GM04503 (cell line): ENCODE measurements at regions not wholly inside any gene's neighbourhood (a gene's known extent, or its start where the extent isn't known, plus 50 kb on each side); places are given as distances from the start of the nearest gene placed in this dataset.

ENCODE experiments used
- DNase-seq: peaks from one replicate; pipeline ENCODE4 v3.0.0-alpha.2; 2012; ENCODE audit warnings: low read depth

DNA sequence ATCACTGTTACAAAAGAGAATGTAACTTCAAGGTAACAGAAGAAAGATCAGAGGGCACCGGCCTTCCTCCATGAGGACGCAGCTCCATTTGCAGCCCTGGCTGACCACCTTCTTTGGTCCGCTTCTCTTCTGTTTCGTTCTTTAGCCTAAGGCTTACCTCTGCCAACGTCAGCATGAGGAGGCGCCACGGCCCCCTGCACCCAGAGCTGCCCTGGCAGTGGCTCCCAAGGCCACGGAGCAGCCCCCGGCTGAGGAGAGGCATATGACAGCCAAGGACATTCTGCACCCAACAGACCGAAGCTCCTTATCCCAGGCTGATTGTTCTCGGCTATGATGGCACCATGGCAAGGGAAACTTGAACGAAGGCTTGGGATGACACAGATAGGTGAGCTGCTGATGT lies 250.3 kb downstream of the TOMM20 start:
- DNase-seq = no peak

DNA sequence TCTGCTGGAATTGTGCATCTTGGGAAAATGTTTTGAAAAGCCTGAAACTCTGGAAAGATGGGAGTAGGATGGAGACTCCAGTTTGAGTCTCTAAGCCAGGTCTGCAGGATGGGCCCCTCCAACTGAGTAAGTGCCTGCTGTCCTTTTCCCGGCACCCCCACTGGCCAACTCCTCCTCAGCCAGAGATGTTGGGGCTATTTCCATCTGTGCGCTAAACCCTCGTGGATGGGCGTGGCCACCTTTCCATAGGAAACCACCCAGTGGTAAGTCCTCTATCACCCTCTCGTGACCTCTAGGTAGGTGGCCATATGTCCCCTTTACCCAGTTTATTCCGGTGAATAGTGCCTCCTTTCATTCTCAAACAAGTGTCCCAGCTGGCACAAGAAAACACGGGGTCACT lies 250.9 kb downstream of the TOMM20 start:
- no peak for DNase-seq

DNA sequence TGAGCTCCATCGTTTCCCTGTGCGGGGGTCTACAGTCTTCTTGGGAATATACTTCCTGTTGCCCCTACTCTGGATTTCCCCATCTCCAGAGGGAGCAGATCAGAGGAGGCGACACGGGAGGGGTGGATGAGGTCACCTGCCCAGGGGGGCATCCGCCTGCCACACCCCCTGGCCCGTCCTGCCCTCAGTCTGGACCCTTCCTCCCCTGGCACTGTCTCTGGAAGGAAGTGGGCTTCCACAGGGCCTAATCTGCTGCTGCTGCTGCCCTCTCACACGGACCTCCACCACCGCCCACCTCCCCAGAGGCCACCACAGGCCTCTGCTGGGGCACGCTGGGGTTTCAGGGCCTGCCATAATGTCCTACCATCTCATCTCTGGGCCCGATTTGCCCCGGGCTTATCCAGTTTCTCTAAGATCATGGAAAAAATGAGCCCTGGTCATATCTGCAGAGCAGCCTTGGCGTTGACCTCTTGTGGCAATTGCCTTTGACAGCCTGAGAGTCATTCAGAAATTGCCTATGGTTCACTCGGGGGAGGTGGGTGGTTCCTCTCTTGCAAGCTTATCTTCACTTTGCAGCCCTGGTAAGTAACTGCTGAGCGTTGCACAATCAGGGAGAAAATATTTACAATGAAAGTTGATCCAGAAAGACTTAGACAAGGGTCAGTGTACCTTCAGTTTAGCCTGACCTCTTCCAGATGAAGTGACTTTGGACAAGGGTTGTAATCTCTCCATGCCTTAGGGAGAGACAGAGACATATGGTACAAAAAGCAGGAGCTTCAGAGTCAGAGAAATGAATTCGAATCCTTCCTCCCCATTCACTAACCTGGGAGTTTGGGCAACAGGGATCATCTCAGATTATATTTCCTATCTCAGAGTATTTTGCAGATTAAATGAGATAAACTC lies 252.4 kb downstream of the TOMM20 start:
- DNase-seq = no peak

DNA sequence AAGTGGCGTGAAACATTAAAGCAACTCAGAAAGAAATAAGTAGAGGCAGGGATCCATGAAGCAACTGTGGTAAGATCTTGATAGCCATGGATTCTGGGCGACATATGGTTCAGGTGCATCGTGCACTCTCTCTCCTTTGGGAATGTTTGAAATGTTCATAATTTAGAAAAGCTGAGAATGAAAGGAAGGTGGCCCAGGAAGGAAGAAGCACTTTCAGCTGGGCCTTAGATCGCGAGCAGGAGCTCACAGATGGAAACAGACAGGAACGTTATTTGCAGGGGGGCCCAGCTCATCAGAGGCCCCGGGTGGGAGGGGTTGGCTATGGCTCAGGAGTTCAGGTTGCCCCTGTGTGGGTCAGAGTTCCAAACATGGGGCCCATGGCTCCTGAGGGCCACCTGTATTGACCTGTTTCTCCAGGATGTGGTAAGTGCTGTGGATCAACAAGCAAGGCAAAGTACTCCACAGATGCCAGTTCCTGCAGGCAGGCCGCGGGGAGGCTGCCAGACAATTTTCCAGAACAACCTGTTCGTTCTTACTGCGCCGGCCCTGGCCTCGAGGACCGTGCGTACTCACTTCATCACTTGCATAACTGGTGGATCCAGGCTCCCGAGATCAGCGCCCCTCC lies 253.2 kb downstream of the TOMM20 start:
- no peak for DNase-seq

GRCh38 chr1:234874291-234875288 lies 254.0 kb downstream of the TOMM20 start:
- no peak for DNase-seq

DNA sequence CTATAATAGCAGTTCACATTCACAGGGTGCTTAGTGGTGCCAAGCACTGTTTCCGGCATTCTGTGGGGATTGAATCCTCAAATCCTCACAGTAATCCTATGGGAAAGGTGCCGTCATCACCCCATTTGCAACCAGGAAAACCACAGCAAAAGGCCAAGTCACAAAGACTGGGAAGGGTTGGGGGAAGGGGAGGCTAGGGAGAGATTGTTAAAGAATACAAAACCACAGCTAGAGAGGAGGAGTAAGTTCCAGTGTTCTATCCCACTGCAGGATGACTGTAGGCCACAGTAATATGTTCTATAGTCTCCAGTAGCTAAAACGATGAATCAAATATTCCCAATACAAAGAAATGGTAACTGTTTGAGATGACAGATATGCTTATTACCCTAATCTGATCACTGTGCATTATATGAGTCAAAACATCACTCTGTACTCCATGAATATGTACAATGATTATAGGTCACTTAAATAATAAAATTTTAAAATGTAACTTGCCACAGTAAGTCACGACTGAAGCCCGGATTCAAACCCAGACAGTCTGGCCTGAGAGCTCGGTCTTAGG lies 256.8 kb downstream of the TOMM20 start:
- no peak for DNase-seq

DNA sequence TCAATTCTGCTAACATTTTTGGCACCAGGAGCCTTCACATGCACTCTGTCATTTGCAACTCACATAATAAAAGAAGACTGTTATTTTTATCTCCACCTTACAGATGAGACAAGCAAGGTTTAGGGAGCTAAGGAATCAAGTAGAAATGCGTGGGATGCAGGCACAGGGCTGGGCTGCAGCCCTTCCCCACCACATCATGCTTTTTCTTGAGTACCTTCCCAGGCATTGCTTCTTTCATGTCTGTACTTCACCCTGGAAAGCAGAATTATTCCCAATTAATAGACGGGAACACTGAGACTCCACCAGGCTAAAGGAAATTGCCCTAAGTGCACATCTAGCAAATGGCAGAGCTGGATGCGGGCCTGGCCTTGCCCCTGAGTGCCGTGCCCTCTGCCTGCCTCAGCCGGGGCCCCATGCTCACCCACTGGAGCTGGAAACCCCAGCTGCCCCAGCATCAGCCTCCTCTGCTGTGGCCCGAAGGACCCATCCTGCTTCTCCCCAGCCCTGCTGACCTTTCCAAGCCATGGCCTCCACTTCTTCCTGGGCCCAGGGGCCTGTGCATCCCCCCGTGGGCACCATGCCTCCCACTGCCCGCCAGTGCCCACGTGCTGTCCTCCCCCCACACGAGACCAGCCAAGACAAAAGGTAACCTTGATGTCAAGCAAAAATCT lies 257.5 kb downstream of the TOMM20 start:
- no peak for DNase-seq

DNA sequence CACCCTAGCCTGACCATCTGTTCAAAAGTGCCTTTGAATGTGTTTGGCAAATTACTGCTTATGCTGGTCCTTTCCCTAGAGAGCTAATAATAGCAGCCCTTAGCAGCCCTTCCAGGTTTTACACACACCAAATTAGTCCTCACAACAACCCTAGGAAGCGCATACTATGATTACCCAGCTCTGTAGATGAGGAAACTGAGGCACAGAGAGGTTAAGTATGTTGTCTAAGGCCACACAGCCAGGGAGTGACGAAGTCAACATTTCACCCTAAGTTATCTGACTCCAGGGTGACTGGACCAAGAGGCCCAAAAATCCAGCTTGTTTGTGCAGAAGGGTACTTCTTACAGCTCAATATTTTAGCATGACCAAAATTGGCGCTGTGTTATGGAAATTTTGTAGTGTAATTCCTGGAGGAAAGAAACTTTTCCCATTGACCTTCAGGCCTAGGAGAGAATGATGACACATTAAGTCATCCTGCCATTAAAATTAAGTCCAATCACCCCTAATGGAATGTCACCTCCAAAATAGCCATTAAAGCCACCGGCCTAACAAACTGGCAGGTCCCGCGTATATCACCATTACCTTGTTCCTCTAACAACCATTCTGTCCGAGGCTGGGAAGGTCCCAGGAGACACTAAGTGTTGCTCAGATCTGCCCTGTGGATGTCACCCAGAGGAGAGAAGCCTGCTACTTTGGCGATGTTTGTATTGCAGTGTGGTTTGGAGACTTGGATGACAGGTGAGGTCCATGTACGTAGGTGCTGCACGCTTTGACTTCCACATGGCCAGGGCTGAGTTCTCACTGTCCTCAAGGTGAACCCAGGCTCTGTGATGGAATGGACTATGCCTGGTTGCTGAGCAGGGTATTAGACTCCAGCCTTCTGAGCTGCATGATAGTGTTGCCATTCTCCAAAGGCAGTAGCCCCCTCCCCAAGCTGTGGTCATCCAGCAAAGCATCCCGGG lies 258.3 kb downstream of the TOMM20 start:
- DNase-seq = no peak

GRCh38 chr1:234869182-234870019 lies 259.2 kb downstream of the TOMM20 start:
- DNase-seq = no peak

- DNase-seq = no peak
Observed at GRCh38 chr1:234868296-234869147, 258.5 kb upstream of the IRF2BP2 start.

DNA sequence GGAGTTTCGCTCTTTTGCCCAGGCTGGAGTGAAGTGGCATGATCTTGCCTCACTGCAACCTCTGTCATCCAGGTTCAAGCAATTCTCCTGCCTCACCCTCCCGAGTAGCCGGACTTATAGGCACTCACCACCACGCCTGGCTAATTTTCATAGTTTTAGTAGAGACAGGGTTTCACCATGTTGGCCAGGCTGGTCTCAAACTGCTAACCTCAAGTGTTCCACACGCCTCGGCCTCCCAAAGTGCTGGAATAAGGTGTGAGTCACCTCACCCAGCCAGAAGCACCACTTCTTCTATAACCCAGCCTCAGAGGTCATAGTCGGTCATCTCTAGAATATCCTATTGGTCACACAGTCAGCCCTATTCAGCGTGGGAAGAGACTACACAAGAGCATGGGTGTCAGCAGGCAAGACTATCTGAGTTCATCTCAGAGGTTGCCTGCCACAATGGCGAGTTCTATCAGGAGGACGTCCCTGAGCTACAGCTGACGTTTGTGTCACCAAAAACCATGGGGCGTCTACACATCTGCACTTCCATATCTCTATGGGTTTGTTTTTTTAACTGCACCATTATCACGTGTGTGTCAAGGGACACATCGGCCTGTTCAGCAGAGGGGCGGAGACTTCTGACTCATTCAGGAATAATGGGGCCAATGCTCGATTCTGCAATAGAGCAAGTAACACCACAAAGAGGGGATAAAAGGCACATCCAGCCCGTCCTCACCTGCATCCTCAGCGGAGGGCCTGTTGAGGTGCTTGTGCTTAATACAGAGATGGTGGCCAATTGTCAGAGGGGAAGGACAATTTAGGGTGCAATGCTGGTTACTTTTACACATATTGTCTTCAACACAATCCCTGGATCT lies 256.3 kb upstream of the IRF2BP2 start:
- DNase-seq = peak; percentile 45

- no peak for DNase-seq
Observed at GRCh38 chr1:234865171-234866006, 255.4 kb upstream of the IRF2BP2 start.

DNA sequence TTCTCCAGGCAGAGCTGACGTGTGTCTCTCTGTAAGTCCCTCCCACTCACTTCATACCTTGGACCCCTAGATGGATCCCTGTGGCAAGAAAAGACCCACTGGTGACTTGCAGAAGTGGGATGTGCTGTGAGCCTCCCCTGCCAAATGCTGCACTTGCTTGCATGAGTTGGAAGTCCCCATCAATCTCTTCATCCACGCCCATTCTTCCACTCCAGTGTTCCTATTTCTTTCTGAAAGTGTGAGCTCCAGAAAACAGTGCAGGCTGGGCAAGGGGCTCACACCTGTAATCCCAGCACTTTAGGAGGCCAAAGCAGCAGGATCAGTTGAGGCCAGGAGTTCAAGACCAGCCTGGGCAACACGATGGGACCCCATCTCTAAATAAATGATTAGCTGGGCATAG lies 254.1 kb upstream of the IRF2BP2 start:
- DNase-seq = no peak

- DNase-seq = no peak
Observed at GRCh38 chr1:234863551-234863971, 253.6 kb upstream of the IRF2BP2 start.

DNA sequence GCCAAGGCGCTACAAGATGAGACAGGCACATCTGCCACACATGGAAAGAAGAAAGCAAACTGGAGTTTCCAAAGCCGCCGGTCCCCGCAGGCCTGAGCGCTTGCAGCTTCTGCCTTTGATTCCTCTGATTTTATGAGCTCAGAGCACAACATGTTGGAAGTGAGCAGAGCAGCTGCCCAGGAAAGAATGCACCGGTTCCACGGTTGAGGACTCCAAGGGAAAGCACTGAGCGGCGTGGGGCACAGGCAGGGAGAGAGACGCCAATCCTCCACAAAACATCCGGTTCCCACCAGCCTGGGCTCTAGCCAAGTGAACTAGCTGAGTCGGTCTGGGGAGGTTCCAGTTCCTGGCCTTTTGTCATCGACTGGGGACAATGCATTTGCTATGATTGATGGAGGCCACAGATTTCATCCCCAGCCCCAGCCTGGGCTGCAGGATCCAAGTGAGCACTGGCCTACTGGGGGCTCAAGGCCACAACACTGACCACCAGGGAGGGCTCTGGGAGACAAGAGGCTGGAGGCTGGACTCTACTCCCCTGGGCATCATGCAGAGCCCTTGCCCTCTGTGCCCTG lies 253.1 kb upstream of the IRF2BP2 start:
- DNase-seq = peak; percentile 55

DNA sequence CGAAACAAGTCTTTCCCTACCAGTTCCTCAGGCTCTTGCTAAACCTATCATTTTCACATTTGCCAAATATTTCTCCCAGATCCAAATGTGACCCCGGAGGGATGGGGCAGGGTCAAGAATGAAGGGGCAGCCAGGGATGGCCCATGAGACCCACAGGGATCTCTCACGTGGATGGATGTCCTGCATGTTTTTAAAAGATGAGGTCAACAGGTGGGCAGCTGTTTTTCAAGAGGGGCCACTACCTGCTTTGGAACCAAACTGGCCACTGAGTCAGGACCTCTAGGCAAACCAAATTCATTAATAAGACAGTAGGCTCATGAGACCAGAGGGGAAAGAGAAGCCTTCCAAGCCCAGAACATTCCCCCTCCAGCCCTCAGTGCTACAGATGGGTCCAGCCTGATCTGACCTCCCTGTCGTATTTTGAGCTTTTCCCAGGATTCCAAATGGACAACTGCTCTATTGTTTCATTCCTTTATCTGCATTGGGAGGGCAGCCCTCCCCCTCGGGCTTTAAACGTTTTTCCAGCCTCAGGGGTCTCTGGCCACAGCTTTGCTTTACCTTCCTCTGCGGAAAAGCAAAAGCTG lies 252.5 kb upstream of the IRF2BP2 start:
- DNase-seq = no peak
